GM21526 (cell line): ENCODE measurements at regions not wholly inside any gene's neighbourhood (a gene's known extent, or its start where the extent isn't known, plus 50 kb on each side); places are given as distances from the start of the nearest gene placed in this dataset.
"Not testable (repeated sequence)": the region's sequence is repeated elsewhere in the genome, so short reads cannot be mapped to it uniquely, and the experiment has no call there.

Experiments used
- ATAC-seq: cut with Tn5 transposase; IDR thresholded peaks from one replicate; pipeline ENCODE4 v1.9.1; 2021; ENCODE audit warnings: moderate library complexity; ENCODE audit not compliant: unreplicated experiment, low FRiP score

DNA sequence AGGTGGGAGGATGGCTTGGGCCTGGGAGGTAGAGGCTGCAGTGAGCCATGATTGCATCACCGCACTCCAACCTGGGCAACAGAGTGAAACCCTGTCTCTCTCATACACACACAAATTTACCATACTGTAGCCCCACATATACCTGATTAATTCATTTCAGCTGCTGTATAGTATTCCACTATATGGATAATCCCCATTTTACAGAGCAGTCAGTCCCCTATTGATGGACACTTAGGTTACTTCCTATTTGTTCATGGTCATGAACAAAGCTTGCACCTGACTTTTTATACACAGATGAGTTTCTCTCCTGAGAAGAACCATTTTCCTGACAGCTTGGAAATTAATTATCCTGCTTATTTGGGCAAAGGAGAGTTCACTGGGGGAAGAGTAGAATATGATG lies 59.2 kb downstream of the EMX2 start:
- no peak for ATAC-seq

DNA sequence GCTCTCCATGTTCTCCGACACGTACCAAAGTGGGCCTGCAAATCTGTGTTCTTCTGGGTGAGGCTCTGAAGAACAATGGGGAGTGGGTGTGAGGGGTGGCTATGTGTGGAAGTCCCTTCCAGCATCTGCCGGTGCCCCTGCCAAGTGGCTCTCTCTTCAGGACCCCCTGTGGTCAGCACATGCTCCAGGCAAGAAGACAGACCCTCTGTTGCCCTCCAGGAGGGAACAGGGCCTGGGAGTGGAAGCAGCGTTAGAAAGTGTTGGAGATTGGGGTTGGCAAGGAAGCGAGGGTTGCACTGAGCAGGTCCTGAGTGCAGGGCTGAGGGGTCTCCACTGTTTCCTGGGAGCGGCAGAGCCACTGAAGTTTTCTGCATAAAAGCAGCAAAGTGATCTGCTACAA lies 60.5 kb downstream of the EMX2 start:
- ATAC-seq, result no peak

DNA sequence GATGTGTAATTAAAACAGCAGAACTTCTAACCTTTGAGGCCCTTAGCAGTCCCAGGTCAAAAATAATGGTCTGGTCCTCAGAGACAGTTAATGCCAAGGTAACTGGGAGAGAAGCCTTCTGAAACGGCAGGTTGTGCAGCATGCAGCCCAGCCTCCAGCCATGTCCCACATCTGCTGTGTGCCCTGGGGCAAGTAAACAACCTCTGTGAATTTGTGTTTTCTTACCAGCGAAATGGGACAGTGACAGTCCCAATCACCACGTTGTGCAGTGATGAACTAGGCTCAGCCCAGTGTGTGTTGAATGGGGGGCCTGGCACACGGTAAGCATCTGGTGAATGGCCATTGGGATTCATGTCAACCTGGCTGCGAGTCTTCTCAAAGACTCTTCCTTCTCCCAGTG lies 61.2 kb downstream of the EMX2 start:
- ATAC-seq, result no peak

DNA sequence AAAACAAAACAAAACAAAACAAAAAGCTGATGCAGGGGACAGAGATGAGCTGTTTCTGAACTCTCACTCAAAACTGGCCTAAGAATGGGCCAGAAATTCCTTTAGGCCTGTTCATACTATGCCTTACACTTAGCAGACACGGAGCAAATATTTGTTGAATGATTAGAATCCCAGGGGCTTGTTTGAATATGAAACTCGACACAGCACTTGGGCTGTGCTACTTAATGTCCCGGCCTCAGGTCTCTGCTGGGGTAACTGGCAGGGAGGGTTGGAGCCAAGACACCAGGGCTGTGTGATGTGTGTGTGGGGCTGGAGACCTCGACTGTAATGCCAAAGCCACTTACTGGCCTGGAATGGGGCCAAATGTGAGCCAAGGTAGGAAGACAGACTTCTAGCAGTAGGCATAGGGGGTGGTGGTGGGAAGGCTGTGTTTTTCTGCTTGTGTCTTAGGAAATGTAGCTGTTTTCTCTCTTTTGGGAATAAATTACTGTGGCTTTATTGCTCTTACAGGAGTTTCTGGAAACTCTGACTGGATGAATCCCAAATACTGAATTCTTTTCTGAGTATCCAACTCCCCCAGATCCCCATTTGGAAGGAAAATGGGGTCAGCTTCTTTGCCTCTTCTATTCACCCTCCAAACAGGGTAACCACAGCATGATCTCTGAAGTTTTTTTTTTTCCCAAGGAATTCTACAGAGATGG lies 66.7 kb downstream of the EMX2 start:
- ATAC-seq, result no peak

DNA sequence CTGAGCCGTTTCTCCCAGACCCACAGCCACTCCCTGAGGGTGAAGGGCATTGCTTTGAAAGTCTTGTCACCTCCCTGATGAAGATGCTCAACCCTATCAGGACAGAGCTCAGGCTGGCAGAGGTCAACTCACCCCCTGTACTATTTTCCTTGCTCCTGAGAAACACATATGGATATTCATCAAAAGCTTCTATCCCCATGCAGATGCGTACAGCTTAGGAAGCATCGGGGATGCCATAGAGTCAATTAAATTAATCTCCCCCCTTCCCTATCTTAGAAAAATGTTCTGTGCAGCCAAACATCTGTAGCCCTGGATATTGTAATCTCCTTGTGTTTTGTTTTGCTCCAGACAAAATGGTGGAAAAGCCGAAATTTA lies 67.2 kb downstream of the EMX2 start:
- no peak for ATAC-seq

DNA sequence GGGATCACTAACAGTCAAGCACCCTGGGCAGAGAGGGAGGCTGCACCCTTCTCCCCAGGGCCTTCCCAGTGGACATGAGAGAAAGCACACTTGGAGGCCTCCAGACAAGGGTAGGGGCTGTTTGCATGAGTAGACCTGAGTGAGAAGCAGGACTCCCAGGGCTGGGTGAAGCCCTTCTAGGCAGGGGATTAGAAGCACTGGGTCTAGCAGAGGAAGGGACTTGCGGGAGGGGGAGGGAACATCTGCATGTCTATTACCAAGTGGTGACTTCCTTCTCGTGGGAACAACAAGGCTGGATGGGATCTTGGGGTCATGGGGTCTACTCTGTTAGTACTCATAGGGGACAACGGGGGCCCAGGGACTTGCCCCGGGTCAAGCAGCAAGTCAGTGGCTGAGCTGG lies 67.8 kb downstream of the EMX2 start:
- no peak for ATAC-seq

DNA sequence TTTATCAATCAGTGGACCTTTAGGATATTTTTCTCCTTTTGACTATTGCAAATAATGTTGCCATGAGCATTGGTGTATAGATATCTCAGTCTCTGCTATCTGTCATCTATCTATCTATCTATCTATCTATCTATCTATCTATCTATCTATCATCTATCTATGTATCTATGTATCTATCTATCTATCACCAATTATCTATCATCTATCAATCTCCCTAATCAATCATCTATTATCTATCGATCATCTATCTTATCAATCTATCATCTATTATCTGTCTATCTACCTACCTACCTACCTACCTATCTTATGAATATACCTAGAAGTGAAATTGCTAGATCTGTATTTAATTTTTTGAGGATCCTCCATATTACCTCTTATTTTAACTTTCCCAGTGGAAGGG lies 69.6 kb downstream of the EMX2 start:
- ATAC-seq, result no peak

DNA sequence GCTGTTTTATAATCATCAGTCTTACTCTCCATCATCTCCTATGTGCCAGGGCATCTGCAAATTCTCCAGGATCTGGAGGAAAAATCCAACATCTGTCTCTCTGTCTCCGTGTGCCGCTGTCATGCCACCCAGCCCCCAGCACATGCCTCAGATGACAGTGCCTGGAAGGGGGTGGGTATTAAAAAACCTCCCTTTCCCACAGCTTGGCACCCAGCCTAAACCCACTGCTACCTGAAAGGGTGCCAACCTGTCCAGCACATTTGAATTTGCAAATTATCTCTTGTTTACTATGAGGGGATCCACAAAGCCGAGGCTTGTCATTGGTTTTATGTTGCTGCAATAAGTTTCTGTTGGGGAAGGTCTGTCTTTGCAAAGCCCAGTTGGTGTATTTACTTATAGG lies 73.1 kb downstream of the EMX2 start:
- no peak for ATAC-seq

DNA sequence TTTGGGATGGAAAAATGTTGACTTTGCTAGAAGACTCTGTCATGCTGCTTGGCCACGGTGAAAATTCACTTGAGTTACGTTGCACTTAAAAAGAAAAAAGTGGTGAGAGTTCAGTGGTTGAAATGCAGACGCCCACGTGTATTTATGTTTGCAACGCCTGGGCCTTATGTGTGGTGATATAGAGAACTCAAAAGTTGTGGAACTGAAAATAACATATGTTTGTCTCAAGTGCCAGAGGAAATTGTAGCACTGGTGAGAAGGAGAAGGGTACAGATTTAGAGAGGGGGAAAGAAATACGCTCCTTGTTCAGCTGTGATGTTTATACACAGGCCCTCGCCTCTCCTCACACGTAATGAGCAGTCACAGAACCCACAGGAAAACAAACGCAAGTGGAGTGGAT lies 73.6 kb downstream of the EMX2 start:
- peak; percentile 80 for ATAC-seq

DNA sequence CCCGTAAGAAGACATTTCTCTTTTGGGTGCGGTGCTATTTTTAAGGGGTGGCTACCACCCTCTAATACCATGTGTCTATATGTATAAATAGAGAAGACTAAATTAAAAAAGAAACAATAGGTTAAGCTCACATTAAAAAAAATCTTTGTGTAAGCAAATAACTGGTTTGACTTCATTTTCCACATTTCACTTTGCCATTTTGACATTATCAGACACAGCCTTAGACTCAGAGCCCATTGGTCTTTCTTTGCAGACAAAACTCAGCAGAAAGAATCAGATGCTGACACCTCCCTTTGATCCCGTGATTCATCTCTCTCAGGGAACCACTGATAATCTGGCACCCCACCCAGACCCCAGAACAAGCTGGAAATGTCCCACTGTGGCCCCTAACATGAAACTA lies 74.5 kb downstream of the EMX2 start:
- no peak for ATAC-seq

DNA sequence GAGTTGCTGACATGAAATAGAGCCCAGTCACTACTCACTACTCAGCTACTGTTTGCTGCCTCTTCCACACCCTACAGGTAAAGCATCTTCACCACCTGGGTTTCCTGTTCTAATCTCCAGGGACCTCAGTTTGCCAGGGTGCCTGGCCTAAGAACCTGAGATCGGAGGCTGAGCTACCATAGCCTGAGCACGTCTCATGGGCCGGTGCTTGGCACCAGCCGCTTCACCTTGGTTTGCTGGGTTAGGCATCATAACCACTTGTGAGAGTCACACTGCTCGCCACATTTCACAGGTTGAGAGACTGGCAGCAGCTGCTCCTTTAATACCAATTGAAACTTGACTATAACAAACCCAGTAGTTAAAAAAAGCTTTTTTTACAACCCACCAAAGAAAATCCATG lies 75.1 kb downstream of the EMX2 start:
- no peak for ATAC-seq

DNA sequence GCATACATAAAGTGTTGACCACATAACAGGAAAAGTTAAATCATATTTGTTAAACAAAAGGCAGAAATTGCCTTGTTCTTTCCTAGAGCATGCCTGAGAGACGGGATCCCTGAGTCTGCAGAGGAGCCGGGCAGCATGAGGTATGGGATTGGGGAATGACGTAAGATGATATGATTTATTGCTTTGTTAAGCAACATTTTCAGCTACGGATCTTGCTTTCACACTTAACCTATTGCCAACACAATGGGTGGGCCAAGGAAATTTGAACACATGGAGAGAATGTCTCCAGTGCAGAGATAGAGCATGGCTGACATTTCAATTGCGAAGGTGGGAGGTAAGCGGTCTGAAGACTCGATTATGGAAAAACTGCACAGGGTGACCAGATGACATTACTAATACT lies 76.7 kb downstream of the EMX2 start:
- ATAC-seq, result no peak

DNA sequence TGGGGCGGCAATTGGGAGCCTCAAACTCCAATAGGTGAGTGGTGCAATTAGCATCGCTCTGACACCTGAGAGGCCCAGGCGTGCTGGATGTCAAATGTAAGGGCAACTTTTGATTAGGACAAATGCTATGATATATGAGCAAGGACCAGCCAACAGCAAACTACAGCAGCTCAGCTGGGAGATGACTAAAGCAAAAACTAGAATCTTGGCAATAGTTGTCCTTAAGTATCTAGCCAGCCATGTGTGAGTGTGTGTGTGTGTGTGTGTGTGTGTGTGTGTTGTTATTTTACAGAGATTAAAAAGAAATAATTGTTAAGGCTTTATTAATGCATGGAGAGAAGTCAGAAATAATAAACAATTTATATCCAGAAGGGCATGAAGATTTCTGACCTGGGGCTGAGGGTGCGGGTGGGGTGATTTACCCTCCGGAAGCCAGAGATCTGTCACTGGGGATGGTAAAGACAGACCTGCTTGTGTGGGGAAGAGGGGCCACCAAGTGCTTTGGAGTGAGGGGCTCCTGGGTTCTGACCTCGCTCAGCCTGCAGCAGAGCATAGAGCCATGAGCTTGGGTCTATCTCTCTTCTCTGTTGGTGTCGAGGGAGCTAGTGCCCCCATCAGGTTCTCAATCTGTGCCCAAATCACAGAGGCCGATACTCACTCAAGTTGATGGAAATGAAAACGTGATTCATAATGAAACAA lies 77.3 kb downstream of the EMX2 start:
- no peak for ATAC-seq

DNA sequence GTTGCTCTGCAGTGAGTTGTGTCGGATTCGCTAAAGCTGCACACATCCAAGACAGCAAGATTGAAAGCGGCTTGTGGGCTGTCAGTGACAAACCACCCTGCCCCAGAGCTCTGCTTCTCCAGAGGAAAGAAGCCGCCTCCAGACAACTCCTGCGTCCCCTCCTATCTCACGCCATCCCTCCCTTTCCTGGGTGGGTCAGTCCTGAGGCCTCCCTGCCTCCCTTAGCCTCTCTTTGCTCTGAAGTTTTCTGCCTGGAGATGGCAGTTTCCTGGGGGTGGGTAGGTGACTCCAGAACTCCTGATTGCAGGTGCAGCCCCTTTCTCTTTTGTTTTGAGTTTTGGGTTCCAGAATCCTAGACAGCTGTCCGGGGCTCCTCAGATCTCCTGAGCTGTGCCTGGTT lies 78.7 kb downstream of the EMX2 start:
- no peak for ATAC-seq

DNA sequence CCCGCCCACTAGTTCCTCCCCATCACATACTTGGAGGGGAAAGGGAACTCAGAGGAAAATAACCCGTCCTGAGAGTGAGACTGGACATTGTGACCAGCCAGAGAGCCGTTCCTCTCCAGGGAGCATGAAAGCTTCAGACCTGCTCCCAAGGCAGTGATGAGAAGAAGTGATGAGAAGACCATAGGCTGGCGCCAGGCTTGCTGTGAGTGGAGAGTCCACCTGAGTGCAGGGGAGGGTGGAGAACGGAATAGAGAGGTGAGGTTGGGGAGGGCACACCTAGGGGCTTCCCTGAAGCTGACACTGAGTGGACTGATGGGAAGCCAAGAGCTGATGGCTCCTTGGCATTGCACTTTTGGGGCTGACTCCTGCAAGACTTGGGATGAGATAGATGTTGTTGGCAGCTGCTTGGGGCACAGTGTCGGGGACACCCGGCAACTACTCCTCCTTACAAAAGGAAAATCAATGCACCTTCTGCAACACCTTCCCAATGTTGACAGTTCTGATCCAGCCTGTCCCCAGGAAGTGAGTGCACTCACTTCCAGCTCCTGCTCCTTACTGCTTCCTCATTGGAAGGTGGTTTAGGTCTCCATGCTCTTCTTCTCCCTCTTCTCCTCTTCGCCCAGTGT lies 79.4 kb downstream of the EMX2 start:
- ATAC-seq, result no peak

DNA sequence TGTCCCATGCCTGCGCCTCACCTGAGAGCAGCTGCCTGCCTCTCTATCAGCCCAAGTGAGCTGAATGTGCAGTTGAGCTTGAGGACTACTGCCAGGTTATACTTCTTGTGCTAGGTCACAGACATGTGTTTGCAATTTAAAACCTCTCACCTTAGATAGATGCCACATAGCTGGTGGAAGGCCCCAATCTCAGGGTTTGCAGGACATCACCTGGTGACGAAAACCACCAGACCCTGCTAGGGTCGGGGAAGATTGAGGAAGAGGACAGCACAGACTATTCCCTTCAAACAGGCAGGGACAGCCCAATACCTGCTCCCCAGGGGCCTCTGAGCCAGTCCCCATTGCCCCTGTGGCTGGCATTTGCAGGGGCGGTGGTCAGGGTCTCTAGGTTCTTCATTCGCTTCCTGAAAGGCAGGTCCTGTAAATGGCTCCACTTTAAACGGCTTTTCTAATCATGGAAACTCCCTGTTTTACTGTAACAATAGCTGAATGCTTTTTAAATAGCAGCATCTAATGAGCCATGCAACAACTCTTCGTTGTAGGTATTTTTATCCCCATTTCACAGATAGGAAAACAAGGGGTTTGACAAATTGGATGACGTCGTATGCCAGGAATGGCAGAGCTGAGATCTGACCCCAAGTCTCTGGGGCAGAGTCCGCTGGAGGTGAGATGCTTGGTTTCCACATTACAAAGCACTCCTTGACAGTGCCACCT lies 80.1 kb downstream of the EMX2 start:
- ATAC-seq, result no peak

DNA sequence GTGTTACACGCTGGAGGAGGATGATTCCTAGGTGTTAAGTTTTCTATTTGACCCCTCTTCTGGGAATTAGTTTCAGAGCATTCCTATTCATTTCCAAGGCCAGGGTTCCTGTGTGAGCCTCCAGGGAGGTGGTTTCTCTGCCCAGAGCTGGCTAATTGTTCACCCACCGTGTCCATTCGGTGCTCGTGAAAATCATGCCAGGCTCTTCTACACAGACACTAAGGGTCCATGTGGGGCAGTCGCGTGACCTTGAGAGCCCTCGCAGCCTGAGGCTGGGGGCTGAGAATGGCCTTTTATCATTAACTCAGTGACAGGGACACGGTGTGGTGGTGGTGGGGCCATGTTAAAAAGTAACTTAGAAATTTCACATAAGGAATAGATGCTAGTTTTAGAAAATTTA lies 83.7 kb downstream of the EMX2 start:
- ATAC-seq, result no peak

DNA sequence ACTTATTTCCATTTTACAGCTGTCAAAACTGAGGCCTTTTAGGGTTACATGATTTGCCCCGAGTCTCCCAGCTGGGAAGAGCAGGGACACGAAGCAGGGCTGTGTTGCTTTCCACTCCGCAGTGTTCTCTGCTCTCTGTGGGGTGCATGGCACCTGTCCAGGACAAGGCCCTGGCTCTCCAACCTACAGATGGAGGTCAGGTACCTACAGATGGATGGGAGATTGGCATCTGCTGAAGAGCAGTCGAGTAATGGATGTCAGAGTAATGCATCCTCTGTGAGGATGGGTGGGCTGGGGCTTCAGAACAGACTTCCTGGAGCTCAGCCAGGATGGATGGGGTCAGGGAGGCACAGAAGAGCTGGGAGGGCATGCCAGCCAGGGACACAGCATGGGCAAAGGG lies 85.0 kb downstream of the EMX2 start:
- no peak for ATAC-seq

DNA sequence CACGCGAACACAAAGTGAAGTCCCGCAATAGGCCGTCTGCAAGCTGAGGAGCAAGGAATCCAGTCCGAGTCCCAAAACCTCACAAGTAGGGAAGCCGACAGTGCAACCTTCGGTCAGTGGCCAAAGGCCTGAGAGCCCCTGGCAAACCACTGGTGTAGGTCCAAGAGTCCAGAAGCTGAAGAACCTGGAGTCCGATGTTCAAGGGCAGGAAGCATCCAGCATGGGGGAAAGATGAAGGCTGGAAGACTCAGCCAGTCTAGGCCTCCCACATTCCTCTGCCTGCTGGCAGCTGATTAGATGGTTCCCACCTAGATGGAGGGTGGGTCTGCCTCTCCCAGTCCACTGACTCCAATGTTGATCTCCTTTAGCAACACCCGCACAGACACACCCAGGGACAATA lies 87.2 kb downstream of the EMX2 start:
- ATAC-seq, result not testable (repeated sequence)

DNA sequence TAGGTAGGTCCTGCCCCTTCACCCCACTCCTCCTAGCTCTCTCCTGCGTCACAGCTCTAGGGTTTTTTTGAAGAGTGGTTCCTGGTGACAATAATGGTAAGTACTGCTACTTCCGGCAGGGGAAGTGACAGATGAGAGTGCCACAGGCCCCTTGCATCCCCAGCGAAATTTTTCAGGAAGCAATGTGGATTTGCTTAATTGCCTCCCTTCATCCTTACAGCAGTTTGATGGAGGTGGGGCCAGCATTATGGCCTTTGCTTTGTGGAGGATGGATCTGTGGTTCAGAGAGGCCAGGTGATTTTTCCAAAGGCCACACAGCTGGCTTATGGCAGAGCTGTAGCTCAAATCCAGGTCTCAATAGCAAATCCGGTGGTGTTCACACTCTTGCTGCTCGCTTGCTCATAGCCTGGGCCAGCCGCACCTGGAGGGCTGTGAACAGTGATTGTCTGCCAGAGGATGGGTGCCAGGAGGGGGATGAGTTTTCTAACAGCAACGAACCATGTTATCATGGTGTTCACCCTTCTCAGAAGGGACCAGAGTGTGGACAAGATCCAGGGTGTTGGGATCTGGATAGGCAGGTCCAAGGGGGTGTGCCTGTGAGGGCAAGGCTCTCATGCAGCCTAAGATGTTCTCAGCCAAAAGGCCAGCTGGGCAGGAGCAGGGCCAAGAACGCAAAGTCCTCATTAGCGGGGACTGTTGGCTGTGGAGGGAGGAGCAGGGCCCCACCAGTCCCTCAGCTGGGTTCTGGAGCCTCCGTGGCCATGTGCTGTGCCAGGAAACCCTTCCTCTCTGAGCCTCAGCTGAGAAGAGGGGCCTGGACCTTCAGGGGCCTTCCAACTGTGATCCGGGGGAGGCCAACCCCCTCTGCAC lies 89.0 kb downstream of the EMX2 start:
- ATAC-seq, result no peak

DNA sequence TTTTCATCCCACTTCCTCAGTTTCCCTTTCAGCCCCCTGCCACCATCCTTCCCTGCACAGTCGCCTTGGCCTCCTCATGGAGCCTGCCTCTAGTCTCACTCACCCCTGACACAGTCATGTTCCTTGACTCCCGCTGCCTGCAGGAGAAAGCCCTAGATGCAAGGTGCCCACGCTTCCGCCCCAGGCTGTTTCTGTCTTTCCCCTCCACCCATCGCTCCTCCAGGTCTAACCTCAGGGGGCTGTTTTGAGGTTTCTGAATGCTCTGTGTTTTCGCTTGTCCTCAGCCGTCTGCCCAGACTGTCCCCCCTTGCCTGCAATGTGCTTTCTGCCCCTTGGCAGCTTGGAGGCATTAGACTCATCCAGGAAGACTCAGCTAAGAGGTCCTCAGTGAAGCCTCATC lies 89.9 kb downstream of the EMX2 start:
- ATAC-seq, result no peak
